PC-3 (cell line): ENCODE measurements at regions not wholly inside any gene's neighbourhood (a gene's known extent, or its start where the extent isn't known, plus 50 kb on each side); places are given as distances from the start of the nearest gene placed in this dataset.

Source experiments
- EZH2 ChIP-seq: fragments of 300-600 bp; sonication (generic); IDR thresholded peaks from one replicate; pipeline ENCODE4 v1.6.1; 2017; ENCODE audit warnings: antibody characterized with exemption, mild to moderate bottlenecking, low read length; ENCODE audit not compliant: unreplicated experiment
- TF ChIP-seq, protein P1 (sequence below): fragments of 300-600 bp; sonication (generic); conservative IDR thresholded peaks from 2 replicates; pipeline ENCODE4 v1.5.1; 2017; ENCODE audit warnings: antibody characterized with exemption, low read depth, mild to moderate bottlenecking, low read length

DNA sequence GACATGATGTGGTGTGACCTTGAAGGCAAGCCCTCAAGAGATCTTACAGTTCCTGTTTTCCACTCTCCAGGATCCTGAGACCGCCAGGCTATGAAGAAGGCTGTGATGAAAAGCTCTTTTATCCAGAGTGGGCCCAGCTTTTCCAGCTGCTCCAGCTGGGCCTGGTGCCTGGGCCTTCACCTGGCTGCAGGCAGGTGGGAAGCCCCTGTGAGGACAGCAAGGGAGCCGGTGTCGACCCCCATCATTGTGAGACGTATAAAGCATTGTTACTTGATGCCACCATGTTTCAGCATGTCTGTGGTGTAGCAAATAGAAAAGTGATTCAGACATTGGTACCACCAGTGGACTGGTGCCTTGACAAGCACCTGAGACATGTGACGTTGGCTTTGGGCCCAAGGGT lies 190.2 kb downstream of the KIF26A start:
- TF ChIP-seq, protein P1, sequence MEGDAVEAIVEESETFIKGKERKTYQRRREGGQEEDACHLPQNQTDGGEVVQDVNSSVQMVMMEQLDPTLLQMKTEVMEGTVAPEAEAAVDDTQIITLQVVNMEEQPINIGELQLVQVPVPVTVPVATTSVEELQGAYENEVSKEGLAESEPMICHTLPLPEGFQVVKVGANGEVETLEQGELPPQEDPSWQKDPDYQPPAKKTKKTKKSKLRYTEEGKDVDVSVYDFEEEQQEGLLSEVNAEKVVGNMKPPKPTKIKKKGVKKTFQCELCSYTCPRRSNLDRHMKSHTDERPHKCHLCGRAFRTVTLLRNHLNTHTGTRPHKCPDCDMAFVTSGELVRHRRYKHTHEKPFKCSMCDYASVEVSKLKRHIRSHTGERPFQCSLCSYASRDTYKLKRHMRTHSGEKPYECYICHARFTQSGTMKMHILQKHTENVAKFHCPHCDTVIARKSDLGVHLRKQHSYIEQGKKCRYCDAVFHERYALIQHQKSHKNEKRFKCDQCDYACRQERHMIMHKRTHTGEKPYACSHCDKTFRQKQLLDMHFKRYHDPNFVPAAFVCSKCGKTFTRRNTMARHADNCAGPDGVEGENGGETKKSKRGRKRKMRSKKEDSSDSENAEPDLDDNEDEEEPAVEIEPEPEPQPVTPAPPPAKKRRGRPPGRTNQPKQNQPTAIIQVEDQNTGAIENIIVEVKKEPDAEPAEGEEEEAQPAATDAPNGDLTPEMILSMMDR = no peak
- TF ChIP-seq EZH2 = no peak
